KG1 (cell line): ENCODE measurements at regions not wholly inside any gene's neighbourhood (a gene's known extent, or its start where the extent isn't known, plus 50 kb on each side); places are given as distances from the start of the nearest gene placed in this dataset.
"Not testable (repeated sequence)": the region's sequence is repeated elsewhere in the genome, so short reads cannot be mapped to it uniquely, and the experiment has no call there.

Experiments used
- DNase-seq: peaks from one replicate; lab custom pipeline; 2025; lab: John Stamatoyannopoulos, UW

DNA sequence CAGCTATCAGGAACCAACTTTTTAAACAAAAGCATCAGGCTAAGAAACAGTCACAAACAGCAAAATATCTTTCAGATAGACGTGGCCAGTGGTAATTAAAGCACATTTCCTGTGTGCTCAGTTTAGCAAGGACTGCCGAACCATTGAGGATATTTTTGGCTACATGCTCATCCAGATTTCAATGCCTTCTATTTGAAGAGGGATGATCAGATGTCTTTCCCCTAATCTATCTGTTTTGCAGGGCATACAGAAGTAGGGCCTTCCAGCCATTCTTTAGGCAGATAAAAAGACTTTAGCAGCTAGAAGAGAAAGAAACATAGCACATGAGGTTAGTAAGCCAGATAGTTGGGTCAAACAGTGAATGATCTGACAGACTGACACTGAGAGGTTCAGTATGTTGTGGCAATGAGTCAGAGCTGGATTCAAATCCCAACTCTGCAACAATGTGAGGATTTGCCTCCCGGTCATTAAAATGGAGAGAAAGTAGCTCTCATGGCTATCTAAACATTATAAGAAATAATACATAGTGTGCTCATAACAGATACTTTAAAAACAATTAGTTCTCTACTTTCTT, 100.0 kb upstream of the PRKG2 start:
- no peak for DNase-seq

DNA sequence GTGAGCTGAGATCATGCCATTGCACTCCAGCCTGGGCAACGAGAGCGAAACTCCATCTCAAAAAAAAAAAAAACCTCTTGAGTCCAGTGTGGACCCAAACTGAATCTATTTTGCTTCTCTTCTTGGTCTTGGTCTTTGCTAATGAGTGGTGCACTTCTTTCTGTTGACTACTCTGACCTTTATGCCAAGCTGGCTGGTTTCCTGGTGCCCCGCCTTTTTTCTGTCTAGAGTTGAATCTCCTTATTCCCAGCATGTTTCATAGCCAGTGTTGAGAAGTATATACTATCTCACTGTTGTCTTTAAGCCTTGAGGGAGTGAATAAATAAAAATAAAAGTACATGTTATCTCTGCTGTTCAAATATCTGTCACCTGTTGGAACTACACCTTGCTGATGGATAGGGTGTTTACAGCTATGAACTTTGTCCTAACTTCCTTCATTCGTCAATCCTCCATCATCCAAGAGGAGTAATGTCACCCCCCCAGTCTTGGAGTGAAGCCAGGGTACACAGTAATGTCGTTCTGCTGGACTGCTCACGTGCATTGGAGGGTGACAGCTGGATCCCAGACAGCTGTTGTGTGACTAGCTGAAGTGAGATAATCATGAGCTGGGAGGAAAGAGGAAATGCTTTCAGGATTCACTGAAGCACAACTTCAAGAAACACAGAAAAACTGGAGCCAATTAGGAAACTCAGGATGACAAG, 99.3 kb upstream of the PRKG2 start:
- no peak for DNase-seq

DNA sequence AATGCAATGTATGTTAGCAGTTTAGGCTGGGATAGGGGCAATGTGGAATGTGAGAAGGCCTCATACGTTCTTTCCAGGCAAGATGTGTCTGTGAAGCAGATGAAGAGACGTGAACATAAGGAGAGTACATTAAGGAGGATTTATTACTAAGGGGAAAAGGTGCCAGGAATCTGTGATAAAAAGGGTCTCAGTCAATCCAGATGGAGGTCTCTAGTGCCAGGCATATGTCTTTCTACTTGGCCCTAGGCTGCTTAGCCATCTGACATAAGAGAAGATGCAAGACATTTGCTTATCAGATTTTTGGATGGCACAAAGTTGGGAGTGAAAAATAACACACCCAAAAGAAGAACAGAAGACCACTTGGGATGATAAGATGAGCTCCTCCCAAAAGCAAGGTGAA, 93.0 kb upstream of the PRKG2 start:
- no peak for DNase-seq

DNA sequence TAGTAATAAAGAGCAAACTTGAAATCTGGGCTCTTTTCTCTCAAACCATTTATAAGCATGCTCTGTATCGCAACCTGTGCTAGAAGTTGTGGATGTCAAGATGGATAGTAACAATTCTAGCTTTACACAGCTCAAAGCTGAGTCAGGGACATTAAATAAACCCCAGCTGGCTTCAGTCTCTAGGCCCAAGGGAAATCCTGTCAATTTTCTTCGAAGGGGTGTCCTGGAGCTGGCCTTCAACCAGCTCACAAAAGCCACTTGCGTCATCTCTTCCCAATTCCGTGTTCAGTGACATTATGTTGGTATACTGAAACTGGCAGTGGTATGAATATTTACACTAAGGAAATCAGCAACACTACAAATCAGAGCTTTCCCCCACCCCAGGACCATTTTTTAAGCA, 89.8 kb upstream of the PRKG2 start:
- no peak for DNase-seq

DNA sequence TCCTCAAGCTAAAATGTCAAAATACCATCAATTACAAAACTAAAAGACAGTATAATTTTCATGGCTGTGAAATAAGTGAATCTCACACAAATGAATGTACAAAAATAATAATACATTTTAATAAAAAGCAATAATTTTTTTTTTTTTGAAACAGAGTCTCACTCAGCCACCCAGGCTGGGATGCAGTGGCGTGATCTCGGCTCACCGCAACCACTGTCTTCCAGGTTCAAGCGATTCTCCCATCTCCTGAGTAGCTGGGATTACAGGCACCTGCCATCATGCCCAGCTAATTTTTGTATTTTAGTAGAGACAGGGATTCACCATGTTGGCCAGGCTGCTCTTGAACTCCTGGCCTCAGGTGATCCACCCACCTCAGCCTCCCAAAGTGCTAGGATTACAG, 85.3 kb upstream of the PRKG2 start:
- DNase-seq, result not testable (repeated sequence)

DNA sequence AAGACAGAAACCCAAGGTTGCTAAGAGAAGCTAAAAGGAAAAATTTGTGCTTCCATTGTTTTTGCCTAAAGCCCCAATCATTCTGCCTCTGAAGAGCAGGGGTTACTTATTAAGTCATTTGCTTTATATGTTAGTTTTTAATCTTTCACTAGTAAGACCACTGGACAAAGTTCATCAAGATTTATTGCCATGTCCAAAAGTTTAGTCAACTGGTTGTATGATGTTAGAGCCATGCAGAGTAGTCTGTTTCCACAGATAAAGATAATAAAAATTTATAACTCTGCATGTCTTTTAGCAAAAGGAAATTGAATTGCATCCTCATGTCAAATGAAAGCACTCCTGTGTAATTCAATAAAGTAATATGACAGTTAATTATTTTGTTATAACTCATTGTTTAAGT, 75.8 kb upstream of the PRKG2 start:
- no peak for DNase-seq

DNA sequence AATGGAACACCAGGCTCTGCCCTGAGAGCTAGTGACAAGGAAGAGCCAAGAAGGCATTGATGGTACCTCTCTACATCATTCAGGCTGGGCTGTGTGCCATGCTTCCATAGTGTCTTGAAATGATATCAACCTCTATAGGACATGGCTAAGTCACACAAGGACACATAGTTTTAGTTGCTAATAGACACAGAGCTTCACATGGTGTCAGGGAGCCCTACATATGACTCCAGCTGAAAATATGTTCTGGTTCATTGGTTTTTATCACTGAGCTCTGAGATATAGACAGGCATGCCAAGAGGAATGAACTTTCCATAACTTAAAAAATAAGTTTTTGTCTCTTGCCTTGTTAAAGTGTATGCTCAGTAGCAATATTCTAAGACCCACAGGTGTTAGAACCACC, 72.1 kb upstream of the PRKG2 start:
- no peak for DNase-seq

DNA sequence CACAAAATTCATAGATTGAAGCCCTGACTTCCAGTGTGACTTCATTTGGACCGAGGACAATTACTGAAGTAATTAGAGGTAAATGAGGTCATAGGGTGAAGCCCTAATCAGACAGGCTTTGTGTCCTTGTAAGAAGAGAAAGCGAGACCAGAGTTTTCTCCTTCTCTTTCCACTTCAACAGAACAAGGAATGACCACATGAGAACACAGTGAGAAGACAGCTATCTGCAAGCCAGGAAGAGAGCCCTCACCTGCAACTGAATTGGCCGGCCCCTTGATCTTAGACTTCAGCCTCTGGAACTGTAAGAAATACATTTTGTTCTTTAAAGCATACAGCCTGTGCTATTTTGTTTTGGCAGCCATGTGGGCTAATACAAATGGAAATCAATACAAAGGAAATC, 67.1 kb upstream of the PRKG2 start:
- DNase-seq, result no peak

DNA sequence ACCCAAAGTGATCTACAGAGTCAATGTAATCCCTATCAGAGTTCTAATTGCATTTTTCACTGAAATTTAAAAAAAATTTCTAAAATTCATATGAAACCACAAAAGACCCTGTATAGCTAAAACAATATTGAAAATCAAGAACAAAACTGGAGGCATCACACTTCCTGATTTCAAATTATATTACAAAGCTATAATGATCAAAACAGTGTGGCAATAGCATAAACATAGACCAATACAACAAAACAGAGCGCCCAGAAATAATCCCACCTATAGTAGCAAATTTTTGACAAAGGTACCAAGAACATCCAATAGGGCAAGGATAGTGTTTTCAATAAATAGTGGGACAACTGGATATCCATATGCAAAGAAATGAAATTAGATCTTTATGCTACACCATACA, 59.4 kb upstream of the PRKG2 start:
- DNase-seq, result no peak

DNA sequence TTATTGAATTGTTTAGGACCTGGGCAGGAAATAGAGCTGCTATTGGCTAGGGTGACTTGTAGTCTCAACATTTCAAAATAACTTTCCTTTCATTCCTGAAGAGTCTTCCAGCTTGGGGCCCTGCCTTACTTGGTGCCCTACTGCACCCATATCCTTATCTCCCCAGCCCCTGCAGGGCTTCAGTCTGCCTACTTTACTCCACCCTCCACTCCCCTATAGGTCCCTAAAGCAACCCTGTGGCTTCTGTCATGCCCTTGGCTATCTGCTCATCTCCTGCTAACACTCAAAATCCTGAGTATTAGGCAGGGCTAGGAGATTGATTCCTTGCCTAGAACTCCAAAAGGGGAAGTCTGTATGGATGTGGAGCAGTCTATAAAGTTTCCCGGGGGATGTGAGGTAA, 57.6 kb upstream of the PRKG2 start:
- no peak for DNase-seq
